ENCODE measurements at regions not wholly inside any gene's neighbourhood (a gene's known extent, or its start where the extent isn't known, plus 50 kb on each side); places are given as distances from the start of the nearest gene placed in this dataset.

DNA sequence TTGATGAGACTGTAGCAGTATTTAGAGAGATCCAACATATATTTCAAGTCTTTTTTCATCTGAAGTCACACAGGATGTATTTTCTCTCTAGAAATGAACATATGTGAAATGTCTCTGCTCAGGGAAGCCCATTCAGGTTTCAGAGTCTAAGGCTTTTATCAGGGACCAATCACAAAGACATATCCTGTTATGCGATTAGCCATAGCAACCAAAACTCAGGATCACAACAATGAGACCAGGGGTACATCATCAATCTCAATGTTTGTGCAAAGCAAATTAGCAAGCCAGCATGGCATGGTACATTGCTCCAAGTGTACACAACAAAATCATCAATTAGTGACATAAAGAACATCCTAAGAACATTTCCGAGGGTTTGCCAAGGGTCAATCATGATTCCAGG, 99.2 kb upstream of the AMN1 start:
- no peak overlapping the region for H3K4me3 ChIP-seq
- H3K36me3 ChIP-seq: no peaks in the 10 kb centered on the region
- no peaks in the 10 kb centered on the region for H3K27me3 ChIP-seq
- peaks cover 0 to 8% of the 10 kb centered on the region in 2 donors for H3K9me3 ChIP-seq
- no peak overlapping the region for H3K27ac ChIP-seq
- no peak for DNase-seq (ENCODE audit: low spot score in 2 of 2)
- TF ChIP-seq, protein P1, sequence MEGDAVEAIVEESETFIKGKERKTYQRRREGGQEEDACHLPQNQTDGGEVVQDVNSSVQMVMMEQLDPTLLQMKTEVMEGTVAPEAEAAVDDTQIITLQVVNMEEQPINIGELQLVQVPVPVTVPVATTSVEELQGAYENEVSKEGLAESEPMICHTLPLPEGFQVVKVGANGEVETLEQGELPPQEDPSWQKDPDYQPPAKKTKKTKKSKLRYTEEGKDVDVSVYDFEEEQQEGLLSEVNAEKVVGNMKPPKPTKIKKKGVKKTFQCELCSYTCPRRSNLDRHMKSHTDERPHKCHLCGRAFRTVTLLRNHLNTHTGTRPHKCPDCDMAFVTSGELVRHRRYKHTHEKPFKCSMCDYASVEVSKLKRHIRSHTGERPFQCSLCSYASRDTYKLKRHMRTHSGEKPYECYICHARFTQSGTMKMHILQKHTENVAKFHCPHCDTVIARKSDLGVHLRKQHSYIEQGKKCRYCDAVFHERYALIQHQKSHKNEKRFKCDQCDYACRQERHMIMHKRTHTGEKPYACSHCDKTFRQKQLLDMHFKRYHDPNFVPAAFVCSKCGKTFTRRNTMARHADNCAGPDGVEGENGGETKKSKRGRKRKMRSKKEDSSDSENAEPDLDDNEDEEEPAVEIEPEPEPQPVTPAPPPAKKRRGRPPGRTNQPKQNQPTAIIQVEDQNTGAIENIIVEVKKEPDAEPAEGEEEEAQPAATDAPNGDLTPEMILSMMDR (IDR thresholded peaks at IDR 0.05): no peak
- no peaks in the 10 kb centered on the region for H3K4me1 ChIP-seq
- intact Hi-C loops (cut with DNase I): no loop called here

DNA sequence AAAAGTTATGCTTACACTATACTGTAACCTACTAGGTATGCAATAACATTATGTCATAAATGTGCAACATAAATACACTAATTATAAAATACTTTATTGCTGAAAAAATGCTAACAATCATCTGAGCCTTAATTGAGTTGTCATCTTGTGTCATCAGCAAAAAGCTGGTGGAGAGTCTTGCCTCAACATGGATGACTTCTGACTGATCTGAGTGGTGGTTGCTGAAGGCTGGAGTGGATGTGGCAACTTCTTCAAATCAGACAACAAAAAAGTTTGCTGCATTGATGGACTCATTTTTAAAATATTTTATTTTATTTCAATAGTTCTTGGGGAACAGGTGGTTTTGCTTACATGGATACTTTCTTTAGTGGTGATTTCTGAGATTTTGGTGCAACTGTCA, 93.9 kb upstream of the AMN1 start:
- TF ChIP-seq, protein P1 (IDR thresholded peaks at IDR 0.05): no peak
- DNase-seq (ENCODE audit: low spot score in 2 of 2): no peak
- intact Hi-C loops (cut with DNase I): no loop called here
- Histone ChIP-seq H3K27me3 (no peaks in the 10 kb centered on the region), H3K9me3 (peaks cover 0 to 8% of the 10 kb centered on the region in 2 donors), H3K4me1 (no peaks in the 10 kb centered on the region), H3K36me3 (no peaks in the 10 kb centered on the region), H3K4me3 (no peak overlapping the region), H3K27ac (no peak overlapping the region)

DNA sequence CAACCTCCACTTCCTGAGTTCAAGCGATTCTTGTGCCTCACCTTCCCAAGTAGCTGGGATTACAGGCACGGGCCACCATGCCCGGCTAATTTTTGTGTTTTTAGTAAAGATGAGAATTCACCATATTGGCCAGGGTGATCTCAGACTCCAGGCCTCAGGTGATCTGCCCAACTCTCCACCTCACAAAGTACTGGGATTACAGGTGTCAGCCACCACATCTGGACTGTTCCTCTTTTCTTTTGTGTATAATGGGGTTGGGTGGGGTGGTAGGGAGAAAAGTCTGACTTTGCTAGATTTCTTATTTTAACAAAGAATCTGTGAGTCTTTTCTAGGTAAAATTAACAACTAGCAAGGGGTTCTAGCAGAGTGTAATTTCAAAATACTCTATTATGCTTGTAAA, 92.7 kb upstream of the AMN1 start:
- TF ChIP-seq, protein P1 (IDR thresholded peaks at IDR 0.05): no peak
- intact Hi-C loops (cut with DNase I): no loop called here
- H3K27ac ChIP-seq: no peak overlapping the region
- H3K27me3 ChIP-seq: no peaks in the 10 kb centered on the region
- DNase-seq (ENCODE audit: low spot score in 2 of 2): no peak
- no peaks in the 10 kb centered on the region for H3K4me1 ChIP-seq
- no peak overlapping the region for H3K4me3 ChIP-seq
- H3K9me3 ChIP-seq: peaks cover 0 to 8% of the 10 kb centered on the region in 2 donors
- no peaks in the 10 kb centered on the region for H3K36me3 ChIP-seq

DNA sequence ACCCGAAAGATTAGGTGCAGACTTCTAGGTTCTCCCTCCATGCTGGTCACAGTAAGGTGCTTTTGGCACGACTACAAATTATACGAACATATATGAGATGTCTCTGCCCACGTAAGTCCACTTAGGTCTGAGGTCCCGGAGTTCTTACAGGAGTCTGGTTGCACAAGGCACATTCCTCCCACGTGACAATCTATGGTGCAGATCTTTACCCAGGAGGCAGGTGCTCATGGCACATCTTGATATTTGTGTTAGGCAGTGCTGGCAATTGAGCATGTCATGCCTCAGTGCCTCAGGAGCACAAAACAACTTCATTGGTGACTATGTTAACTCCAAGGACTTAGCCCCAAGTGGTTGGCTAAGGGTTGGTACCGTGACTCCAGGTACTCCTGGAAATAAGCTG, 92.0 kb upstream of the AMN1 start:
- H3K4me3 ChIP-seq: no peak overlapping the region
- H3K9me3 ChIP-seq: peaks cover 0 to 5% of the 10 kb centered on the region in 2 donors
- H3K4me1 ChIP-seq: no peaks in the 10 kb centered on the region
- intact Hi-C loops (cut with DNase I): no loop called here
- DNase-seq (ENCODE audit: low spot score in 2 of 2): no peak
- H3K27ac ChIP-seq: no peak overlapping the region
- TF ChIP-seq, protein P1 (IDR thresholded peaks at IDR 0.05): no peak
- H3K27me3 ChIP-seq: no peaks in the 10 kb centered on the region
- no peaks in the 10 kb centered on the region for H3K36me3 ChIP-seq

DNA sequence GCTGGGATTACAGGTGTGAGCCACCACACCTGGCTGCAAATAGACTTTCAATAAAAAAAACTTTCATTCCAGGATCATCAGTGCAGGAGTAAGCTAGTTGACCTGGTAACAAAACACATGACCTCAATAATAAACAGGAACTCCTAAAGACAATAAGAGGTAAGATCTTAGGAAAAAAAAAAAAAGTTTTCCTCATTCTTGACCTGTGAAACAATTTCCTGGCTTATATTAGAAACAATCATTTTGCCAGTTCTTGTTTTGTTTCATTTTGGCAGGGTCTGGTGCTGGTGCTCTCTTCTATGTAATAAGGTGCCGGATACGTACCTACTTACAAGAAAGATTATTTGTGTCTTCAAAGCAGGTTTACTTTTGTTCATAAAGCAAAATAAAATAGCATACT, 90.6 kb upstream of the AMN1 start:
- Histone ChIP-seq H3K36me3 (no peaks in the 10 kb centered on the region), H3K9me3 (no peaks in the 10 kb centered on the region), H3K4me1 (no peaks in the 10 kb centered on the region), H3K27me3 (no peaks in the 10 kb centered on the region), H3K4me3 (no peak overlapping the region), H3K27ac (no peak overlapping the region)
- TF ChIP-seq, protein P1 (IDR thresholded peaks at IDR 0.05): no peak
- intact Hi-C loops (cut with DNase I): no loop called here
- DNase-seq (ENCODE audit: low spot score in 2 of 2): no peak

DNA sequence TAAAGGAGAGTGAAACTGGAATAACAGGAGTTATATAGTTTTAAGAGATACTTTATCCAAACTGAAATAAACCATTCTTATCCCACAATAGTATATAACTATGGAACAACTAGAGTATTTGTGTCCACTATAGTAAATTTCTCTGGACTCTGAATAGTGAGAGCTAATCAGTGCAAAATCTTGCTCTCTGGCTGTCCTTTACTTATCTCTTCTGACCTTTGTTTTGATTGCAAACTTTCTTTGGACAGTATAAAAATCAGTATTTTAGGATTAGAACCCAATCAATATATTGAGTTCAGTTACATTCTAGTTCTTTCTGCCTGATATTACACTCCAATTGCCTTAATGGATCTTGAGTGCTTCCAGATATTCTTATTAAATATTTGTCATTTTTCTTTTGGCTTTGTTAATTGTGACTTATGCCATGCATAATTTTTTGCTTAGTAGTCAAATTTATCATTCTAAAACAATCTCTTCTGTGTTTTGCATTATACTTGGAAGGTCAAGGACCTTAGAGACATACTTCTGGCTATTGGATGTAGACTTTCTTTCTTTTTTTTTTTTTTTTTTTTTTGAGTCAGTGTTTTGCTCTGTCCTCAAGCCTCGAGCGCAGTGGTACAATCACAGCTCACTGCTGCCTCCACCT, 89.9 kb upstream of the AMN1 start:
- TF ChIP-seq, protein P1 (IDR thresholded peaks at IDR 0.05): no peak
- H3K4me3 ChIP-seq: no peak overlapping the region
- no peaks in the 10 kb centered on the region for H3K9me3 ChIP-seq
- intact Hi-C loops (cut with DNase I): no loop called here
- H3K27me3 ChIP-seq: no peaks in the 10 kb centered on the region
- H3K36me3 ChIP-seq: no peaks in the 10 kb centered on the region
- H3K4me1 ChIP-seq: no peaks in the 10 kb centered on the region
- no peak overlapping the region for H3K27ac ChIP-seq
- DNase-seq (ENCODE audit: low spot score in 2 of 2): no peak

Measured in ascending aorta (tissue), 2 donors.